HG03469 (cell line): ENCODE measurements at regions not wholly inside any gene's neighbourhood (a gene's known extent, or its start where the extent isn't known, plus 50 kb on each side); places are given as distances from the start of the nearest gene placed in this dataset.
"Not testable (repeated sequence)": the region's sequence is repeated elsewhere in the genome, so short reads cannot be mapped to it uniquely, and the experiment has no call there.

Source experiments
- ATAC-seq: cut with Tn5 transposase; IDR thresholded peaks from one replicate; pipeline ENCODE4 v1.9.1; 2021; ENCODE audit warnings: mild to moderate bottlenecking, moderate library complexity, moderate number of reproducible peaks; ENCODE audit not compliant: unreplicated experiment

GRCh38 chr12:9450127-9450567 is 157.6 kb downstream of the KLRB1 start:
- ATAC-seq: not testable (repeated sequence)

GRCh38 chr12:9449657-9450126 is 158.0 kb downstream of the KLRB1 start:
- not testable (repeated sequence) for ATAC-seq

- no peak for ATAC-seq
Observed at GRCh38 chr12:9449181-9449580, 158.5 kb downstream of the KLRB1 start.

GRCh38 chr12:9448648-9449047 is 159.1 kb downstream of the KLRB1 start:
- ATAC-seq: not testable (repeated sequence)

GRCh38 chr12:9447791-9448614 is 159.7 kb downstream of the KLRB1 start:
- peak; percentile 46 for ATAC-seq

- not testable (repeated sequence) for ATAC-seq
Observed at GRCh38 chr12:9446883-9447761, 160.6 kb downstream of the KLRB1 start.

- ATAC-seq: not testable (repeated sequence)
Observed at GRCh38 chr12:9440428-9440827, 167.3 kb downstream of the KLRB1 start.

GRCh38 chr12:9435682-9436081 is 172.0 kb downstream of the KLRB1 start:
- ATAC-seq: not testable (repeated sequence)

- ATAC-seq: not testable (repeated sequence)
Observed at GRCh38 chr12:9430385-9430784, 177.3 kb downstream of the KLRB1 start.

GRCh38 chr12:9428856-9429255 is 178.9 kb downstream of the KLRB1 start:
- ATAC-seq: not testable (repeated sequence)

GRCh38 chr12:9425429-9425828 is 182.3 kb downstream of the KLRB1 start:
- ATAC-seq: not testable (repeated sequence)

GRCh38 chr12:9424175-9424740 is 183.5 kb downstream of the KLRB1 start:
- ATAC-seq: not testable (repeated sequence)

GRCh38 chr12:9422689-9423088 is 185.0 kb downstream of the KLRB1 start:
- not testable (repeated sequence) for ATAC-seq

GRCh38 chr12:9421520-9422086 is 186.1 kb downstream of the KLRB1 start:
- ATAC-seq: not testable (repeated sequence)

- ATAC-seq: not testable (repeated sequence)
Observed at GRCh38 chr12:9420817-9421519, 186.7 kb downstream of the KLRB1 start.

- ATAC-seq: not testable (repeated sequence)
Observed at GRCh38 chr12:9418669-9419041, 189.1 kb downstream of the KLRB1 start.

- not testable (repeated sequence) for ATAC-seq
Observed at GRCh38 chr12:9417947-9418668, 189.6 kb downstream of the KLRB1 start.

GRCh38 chr12:9417341-9417740 is 190.4 kb downstream of the KLRB1 start:
- not testable (repeated sequence) for ATAC-seq

- ATAC-seq: not testable (repeated sequence)
Observed at GRCh38 chr12:9416346-9416745, 191.4 kb downstream of the KLRB1 start.
